ENCODE measurements at regions not wholly inside any gene's neighbourhood (a gene's known extent, or its start where the extent isn't known, plus 50 kb on each side); places are given as distances from the start of the nearest gene placed in this dataset.
"Not testable (repeated sequence)": the region's sequence is repeated elsewhere in the genome, so short reads cannot be mapped to it uniquely, and the experiment has no call there.

GRCh38 chrX:142923201-142923600 is 102.5 kb upstream of the SPANXN4 start:
- Mint-ChIP-seq H3K4me1 (no peaks in the 10 kb centered on the region), H3K27ac (no peak overlapping the region), H3K4me3 (no peak overlapping the region), H3K36me3 (ENCODE audit: low read depth) (no peaks in the 10 kb centered on the region), H3K27me3 (ENCODE audit: low read depth) (no peaks in the 10 kb centered on the region), H3K9me3 (peaks cover 10% of the 10 kb centered on the region)
- no peak for TF ChIP-seq CTCF (IDR thresholded peaks at IDR 0.05; ENCODE audit: unreplicated experiment in 3 of 3)

DNA sequence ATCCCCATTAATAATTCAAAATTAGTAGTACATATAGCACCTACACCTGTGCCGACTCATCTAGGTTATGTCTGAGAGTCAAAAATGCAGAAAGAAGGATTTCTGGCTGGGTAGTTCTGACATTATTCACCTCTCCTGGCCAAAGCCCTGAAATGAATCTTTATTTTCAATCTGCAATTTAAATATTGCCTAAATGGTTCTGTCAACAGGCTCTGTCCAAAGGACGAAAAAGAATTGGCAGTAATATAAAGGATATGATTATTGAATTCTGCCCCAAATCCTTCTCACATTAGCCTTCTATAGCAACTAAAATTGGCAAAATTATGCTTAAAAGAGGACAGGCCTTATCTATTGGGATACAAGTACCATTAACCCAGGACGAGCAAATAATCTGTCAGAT is 86.9 kb upstream of the SPANXN4 start:
- Mint-ChIP-seq H3K27me3 (ENCODE audit: low read depth) (no peaks in the 10 kb centered on the region), H3K36me3 (ENCODE audit: low read depth) (no peaks in the 10 kb centered on the region), H3K27ac (no peak overlapping the region), H3K4me3 (no peak overlapping the region), H3K4me1 (no peaks in the 10 kb centered on the region), H3K9me3 (peaks cover 3% of the 10 kb centered on the region)
- no peak for TF ChIP-seq CTCF (IDR thresholded peaks at IDR 0.05; ENCODE audit: unreplicated experiment in 3 of 3)

- H3K36me3 Mint-ChIP-seq (ENCODE audit: low read depth); H3K27ac Mint-ChIP-seq; H3K27me3 Mint-ChIP-seq (ENCODE audit: low read depth); H3K4me3 Mint-ChIP-seq; H3K4me1 Mint-ChIP-seq: not testable (repeated sequence)
- peaks cover 19% of the 10 kb centered on the region for H3K9me3 Mint-ChIP-seq
These were observed 53.5 kb upstream of the SPANXN4 start for GRCh38 chrX:142972147-142972809.

All from nephron (organoid).